LNCAP (cell line): ENCODE measurements at regions not wholly inside any gene's neighbourhood (a gene's known extent, or its start where the extent isn't known, plus 50 kb on each side); places are given as distances from the start of the nearest gene placed in this dataset.

ENCODE experiments used
- TF ChIP-seq, protein P1 (sequence below): fragments of 450-650 bp; IDR thresholded peaks from 2 replicates; pipeline ENCODE4 v1.5.1; 2017; ENCODE audit warnings: mild to moderate bottlenecking

DNA sequence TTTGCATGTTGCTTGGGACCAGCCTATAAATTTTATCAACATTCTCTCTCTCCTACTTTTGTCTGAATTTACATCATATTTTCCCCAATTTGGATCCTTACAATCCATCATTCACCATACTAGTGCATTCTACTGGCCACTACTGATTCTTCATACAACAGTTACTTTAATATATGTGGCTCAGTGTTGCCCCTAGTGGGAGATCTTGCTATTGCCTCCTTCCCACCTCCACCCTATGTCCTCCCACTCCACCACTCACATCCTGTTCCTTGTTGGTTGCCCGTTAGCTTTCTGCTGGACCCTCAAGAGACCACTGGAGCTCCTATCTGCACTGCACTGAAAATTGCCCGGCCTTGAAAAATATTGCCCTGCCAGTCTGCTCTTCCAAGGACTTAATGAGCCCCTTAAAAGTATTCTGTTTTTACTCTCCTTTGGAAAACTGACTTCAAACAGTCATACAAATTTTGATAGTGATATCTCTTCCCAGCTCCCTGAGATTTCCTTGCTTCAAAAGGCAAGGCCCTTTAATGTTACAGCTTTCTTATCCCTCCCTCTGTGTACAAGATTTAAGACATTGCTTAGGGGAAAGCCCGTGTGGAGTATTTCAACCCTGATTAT, 243.2 kb upstream of the TMEM229A start:
- TF ChIP-seq, protein P1, sequence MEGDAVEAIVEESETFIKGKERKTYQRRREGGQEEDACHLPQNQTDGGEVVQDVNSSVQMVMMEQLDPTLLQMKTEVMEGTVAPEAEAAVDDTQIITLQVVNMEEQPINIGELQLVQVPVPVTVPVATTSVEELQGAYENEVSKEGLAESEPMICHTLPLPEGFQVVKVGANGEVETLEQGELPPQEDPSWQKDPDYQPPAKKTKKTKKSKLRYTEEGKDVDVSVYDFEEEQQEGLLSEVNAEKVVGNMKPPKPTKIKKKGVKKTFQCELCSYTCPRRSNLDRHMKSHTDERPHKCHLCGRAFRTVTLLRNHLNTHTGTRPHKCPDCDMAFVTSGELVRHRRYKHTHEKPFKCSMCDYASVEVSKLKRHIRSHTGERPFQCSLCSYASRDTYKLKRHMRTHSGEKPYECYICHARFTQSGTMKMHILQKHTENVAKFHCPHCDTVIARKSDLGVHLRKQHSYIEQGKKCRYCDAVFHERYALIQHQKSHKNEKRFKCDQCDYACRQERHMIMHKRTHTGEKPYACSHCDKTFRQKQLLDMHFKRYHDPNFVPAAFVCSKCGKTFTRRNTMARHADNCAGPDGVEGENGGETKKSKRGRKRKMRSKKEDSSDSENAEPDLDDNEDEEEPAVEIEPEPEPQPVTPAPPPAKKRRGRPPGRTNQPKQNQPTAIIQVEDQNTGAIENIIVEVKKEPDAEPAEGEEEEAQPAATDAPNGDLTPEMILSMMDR = peak; percentile 65

DNA sequence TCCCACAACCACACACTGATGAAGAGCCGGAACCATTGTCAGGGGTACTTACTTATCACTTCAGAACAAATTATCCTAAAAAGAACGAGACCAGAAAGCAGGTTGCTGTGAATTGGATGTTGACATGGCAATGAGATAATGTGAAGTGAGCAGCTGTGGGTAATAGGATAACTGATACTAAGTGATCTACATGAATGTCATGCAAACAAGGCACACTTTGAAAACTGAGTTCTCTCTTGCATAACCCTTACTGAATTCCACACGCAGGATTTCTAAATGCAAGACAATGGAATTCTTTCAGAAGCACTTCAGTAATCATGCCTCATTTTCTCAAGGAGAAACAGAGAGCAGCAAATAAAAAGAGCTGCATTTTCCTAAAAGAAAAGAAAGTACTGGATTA, 242.5 kb upstream of the TMEM229A start:
- TF ChIP-seq, protein P1 = no peak

DNA sequence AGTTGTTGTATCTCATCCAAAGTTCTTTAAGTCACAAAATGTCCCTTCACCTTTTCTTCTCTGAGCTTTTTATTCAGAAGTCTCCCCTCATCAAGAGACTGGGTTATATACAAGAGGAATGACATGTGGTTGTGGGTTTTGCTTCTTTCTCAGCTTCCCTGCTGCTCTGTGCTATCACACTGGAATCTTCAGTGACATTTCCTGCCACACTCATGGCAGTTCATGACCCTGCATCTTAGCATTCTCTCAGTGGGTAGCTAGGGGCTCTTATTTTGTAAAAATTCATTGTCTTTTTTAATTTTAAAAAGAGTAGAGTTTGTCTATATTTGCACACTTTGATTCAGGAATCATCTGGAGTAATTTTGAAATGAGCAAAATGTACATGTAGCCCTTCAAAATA, 236.9 kb upstream of the TMEM229A start:
- TF ChIP-seq, protein P1 = no peak

DNA sequence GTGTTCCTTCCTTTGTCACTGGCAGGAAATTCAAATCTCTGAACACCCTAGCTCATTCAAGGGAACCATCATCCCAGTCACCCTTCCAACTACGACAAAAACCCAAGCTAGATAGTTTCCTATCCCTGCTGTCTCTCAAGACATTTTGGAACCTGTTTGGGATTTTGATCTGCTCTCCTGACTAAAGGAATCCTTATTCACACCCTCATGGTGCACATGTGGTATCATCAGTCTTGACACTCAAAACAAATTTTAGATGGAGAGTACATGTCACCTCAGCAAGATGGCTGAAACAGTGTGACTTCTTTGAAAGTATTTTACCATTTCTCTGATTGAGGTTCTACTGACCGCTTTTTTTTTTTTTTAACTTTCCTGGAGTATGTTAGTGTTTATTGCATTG, 234.3 kb upstream of the TMEM229A start:
- TF ChIP-seq, protein P1 = no peak

DNA sequence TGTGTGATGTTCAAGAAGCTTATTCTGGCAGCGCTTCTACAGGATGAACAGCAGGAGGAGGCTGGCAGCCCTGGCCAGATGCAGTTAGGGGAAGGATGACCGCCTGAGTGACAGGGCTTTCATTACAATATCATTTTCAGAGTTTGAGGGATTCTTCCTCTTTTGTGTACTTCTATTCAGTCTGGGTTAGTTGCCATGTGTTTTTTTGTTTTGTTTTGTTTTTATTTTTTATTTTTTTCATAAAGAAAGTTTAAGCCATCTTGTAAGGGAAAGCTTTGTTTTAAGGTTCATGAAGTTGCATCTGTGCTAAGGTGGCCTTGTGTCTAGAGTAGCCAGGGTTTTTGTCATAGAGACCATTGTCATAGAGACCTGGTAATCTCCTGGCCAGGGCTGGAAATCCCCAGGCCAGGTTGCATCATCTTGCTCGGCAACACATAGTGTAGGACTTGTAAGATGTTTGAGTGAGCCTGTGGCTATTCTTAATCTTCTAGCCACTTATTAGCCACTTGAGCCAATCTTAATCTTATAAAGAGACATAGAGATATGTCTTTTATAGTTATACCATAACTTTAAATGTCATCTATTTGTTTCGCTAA, 230.5 kb upstream of the TMEM229A start:
- TF ChIP-seq, protein P1 = no peak

DNA sequence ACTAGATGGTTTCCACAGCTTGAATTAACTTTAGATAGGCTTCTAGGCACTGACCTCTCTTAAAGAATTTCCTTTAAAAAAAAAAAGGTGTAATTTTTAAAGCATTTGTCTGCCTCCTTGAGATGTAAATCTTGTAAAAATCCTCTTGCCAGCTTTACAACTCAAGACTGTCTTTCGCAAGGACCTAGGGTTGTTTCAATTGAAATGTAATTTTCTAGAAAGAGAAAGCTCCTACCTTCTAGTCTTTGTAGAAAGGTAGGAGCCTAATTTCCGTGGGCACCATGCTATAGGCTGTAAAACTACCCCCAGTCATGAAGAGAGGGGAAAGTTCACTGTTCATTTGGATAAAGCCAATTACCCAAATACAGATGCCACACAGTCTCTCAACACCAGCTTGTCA, 228.8 kb upstream of the TMEM229A start:
- TF ChIP-seq, protein P1 = no peak

DNA sequence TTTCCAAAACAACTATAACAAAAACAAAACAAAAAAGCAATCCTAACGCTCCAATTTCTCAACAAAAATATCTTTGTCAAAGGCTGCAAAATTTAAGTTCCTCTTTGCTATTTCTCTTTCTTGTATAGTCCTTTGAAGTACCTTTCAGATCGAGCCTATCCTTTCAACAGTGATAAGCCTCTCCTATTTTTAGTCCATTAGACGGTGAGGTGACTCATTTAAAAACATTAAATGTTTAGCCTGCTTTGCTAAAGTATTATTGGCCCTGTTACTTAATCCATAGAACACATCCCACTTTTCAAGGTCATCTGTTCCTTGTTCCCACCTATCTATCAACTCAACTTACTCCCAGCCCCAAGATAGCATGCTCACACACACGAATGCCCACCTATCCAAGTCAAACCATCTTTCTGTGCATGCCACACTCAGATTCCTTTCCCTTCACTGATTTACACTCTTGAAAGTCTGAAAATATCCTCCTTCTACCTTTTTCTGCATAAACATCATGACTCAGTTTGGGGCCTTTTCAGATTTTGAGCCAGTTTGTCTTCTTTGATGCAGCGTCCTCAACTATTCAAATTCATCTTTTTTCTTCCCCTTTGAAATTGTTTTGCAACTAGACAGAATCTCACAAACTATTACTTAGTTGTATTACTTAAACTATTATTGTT, 224.9 kb upstream of the TMEM229A start:
- TF ChIP-seq, protein P1 = no peak
